ENCODE measurements at regions not wholly inside any gene's neighbourhood (a gene's known extent, or its start where the extent isn't known, plus 50 kb on each side); places are given as distances from the start of the nearest gene placed in this dataset.
"Not testable (repeated sequence)": the region's sequence is repeated elsewhere in the genome, so short reads cannot be mapped to it uniquely, and the experiment has no call there.

GRCh38 chrX:46204721-46205422 lies 340.3 kb downstream of the ZNF674 start:
- Histone ChIP-seq H3K9me3 (no peaks in the 10 kb centered on the region), H3K27me3 (no peaks in the 10 kb centered on the region), H3K36me3 (no peaks in the 10 kb centered on the region), H3K9ac (ENCODE audit: low read depth in 2 of 2, low read length in 2 of 2) (no peak overlapping the region), H3K4me1 (no peaks in the 10 kb centered on the region), H3K4me3 (no peak overlapping the region), H3K27ac (no peak overlapping the region)
- DNase-seq, result no peak
- TF ChIP-seq CTCF (IDR thresholded peaks at IDR 0.05), result no peak
- intact Hi-C loops (cut with DNase I), result no loop called here

DNA sequence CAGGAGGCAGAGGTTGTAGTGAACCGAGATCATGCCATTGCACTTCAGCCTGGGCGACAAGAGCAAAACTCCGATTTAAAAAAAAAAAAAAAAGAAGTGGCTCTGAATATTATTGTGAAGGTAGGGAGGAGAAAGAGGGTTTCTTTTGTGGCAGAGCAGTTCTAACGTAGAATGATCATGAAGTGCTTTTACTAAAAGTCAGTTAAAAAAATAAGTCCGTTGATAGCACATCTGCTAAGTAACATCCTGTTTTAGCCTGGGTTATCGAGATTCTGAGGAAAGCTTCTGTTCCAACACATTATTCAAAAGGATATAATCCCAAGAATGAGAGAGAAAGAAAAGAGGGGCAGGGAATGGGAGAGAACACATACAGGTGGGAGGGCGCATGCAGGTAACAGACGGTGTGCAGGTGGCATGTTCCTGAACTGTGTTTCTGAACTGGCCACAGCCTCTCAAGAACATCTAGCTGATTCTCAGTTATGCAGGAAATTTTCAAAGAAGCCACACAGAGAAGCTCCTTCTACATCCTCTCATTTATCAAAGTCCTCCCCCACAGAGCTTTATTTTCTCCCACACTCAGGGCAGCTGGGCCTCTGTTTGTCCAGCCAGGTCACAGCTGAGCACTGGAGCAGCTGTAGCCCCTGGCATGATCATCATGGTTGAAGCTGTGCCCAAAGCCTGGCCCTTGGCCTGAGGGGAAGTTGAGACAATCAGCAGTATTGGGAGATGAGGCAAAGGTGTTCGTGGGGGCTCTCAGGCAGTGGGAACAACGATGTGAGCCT lies 342.3 kb downstream of the ZNF674 start:
- Histone ChIP-seq H3K9ac (ENCODE audit: low read depth in 2 of 2, low read length in 2 of 2) (no peak overlapping the region), H3K4me1 (no peaks in the 10 kb centered on the region), H3K9me3 (no peaks in the 10 kb centered on the region), H3K27ac (no peak overlapping the region), H3K36me3 (no peaks in the 10 kb centered on the region), H3K4me3 (no peak overlapping the region), H3K27me3 (no peaks in the 10 kb centered on the region)
- TF ChIP-seq CTCF (IDR thresholded peaks at IDR 0.05), result no peak
- intact Hi-C loops (cut with DNase I), result no loop called here
- no peak for DNase-seq

DNA sequence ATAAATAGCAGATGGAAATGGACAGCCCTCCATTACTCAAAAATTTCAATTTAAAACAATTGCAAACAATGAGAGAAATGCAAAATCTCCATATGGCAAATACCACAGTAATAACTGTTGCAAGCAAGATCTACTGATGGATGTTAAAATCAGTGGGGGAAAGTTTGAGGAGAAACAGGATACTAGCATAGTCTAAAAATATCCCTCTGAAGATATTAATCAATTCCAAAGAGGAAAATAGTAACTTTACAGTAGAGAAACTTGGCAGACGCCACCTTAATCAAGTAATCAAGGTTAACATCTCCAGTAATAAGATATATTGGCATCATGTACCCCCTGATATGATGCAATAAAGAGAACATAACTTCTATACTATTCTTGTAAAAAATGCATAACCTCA lies 344.8 kb downstream of the ZNF674 start:
- DNase-seq, result no peak
- H3K27ac ChIP-seq, result no peak overlapping the region
- intact Hi-C loops (cut with DNase I), result no loop called here
- no peaks in the 10 kb centered on the region for H3K36me3 ChIP-seq
- H3K4me3 ChIP-seq, result no peak overlapping the region
- H3K9me3 ChIP-seq, result no peaks in the 10 kb centered on the region
- no peaks in the 10 kb centered on the region for H3K4me1 ChIP-seq
- no peak overlapping the region for H3K9ac ChIP-seq (ENCODE audit: low read depth in 2 of 2, low read length in 2 of 2)
- H3K27me3 ChIP-seq, result no peaks in the 10 kb centered on the region
- TF ChIP-seq CTCF (IDR thresholded peaks at IDR 0.05), result no peak

GRCh38 chrX:46198858-46199257 lies 346.4 kb downstream of the ZNF674 start:
- H3K4me1 ChIP-seq, result no peaks in the 10 kb centered on the region
- H3K9me3 ChIP-seq, result no peaks in the 10 kb centered on the region
- no peak overlapping the region for H3K27ac ChIP-seq
- no peak for DNase-seq
- H3K4me3 ChIP-seq, result no peak overlapping the region
- no peak overlapping the region for H3K9ac ChIP-seq (ENCODE audit: low read depth in 2 of 2, low read length in 2 of 2)
- no peak for TF ChIP-seq CTCF (IDR thresholded peaks at IDR 0.05)
- intact Hi-C loops (cut with DNase I), result no loop called here
- no peaks in the 10 kb centered on the region for H3K27me3 ChIP-seq
- H3K36me3 ChIP-seq, result no peaks in the 10 kb centered on the region

DNA sequence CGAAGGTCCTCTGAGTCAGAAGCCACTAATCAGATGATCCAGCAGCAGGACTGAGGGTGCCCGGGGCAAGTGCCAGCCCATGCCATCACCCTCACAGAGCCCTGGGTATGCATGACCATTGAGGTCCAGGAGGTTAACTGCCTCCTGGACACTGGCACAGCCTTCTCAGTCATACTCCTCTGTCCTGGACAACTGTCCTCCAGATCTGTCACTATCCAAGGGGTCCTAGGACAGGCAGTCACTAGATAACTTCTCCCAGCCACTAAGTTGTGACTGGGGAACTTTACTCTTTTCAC lies 358.5 kb downstream of the ZNF674 start:
- intact Hi-C loops (cut with DNase I); H3K4me3 ChIP-seq; H3K27me3 ChIP-seq; H3K27ac ChIP-seq; DNase-seq; H3K4me1 ChIP-seq; H3K9me3 ChIP-seq; H3K9ac ChIP-seq (ENCODE audit: low read depth in 2 of 2, low read length in 2 of 2); H3K36me3 ChIP-seq: not testable (repeated sequence)

All from colonic mucosa (tissue), 4 donors.